NCI-H1417 (cell line): ENCODE measurements at regions not wholly inside any gene's neighbourhood (a gene's known extent, or its start where the extent isn't known, plus 50 kb on each side); places are given as distances from the start of the nearest gene placed in this dataset.

Experiments used
- DNase-seq, 3 experiments: peaks; one replicate each; lab custom pipeline; 2025; lab: John Stamatoyannopoulos, UW

DNA sequence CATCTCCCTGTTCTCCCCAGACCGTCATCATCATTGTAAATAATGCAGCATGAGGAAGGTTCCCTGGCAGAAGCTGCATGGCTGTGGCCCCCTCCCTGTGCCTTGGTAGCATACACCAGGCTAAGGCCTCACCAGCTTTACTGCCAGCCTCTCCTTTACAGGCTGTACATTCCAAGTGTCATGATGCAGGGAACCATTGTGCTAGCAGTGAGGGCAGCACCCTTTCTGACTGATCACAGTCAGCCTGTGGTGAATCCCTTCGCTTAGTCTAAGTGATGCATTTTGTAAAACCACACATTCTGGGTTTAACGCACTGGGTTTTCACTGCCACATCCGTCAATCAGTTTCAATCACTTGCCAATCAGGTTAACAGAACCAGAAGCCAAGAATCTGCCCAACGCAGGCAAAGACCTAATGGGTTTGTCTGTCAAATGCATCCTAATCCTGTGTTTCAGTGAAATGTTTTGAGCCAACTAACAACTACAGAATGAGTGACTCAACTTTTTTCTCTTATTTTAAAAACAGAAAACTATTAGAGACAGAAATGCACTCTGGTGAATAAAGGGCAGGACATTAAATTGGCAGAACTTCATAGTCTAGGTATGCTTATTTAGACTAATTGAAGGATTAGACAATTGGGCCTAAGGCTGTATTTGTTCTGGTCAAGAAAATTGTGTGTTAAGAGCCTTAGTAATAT is 225.9 kb upstream of the DPH6 start:
- no peak for DNase-seq

DNA sequence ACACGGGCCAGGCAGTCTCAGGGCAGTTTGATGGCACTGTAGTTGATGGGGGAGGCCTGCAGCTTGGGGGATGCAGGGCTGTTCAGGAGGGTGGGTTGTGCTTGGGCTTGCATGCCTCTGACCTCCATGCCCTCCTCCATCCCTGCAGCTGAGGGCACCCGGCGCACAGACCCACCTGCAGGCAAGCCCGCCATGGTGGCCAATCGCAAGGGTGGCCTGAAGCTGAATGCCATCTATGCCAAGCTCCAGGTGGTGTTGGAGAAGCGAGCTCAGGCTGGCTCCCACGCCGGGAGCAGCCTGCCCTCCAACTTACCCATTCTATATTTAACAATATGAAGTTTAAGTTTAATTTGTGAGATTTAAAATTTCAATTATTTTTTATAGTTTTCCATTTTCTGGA is 228.7 kb upstream of the DPH6 start:
- no peak for DNase-seq

DNA sequence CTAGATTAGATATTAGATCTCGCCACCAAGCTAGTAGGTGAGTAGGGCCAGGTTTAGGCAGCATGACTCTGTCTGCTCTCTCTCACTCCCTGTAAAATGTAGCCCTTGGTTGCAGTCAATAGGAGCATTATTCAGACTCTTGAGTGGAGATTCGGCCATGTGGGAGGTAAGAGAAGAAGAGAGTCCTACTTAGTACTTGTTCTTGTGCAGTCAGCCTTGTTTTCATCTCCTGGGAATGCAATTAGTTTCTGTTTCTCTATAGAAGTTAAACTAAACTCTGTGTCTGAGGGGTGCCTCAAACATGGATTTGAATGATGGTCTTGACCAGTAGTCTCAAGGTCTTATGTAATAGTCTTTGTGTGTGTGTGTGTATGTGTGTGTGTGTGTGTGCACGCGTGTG is 229.5 kb upstream of the DPH6 start:
- DNase-seq = no peak

DNA sequence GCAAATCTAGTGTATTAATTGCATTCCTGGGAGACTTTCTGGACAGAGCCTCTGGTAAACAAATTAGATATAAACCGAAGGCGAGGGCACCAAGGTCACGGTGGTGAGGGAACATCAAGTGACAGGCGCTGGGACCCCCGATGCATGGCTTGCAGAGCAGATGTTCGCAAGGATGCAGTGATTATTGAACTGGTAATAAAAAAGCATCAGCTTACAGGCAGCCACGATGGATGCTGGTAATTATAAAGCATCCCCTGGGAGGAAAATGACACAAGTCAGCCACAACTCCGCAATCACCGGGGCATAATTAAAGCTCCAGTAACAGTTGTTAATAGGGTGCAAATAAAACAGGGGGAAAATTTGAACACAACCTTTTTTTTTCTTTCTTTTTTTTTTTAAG is 231.1 kb upstream of the DPH6 start:
- DNase-seq = peak in 2 of 3 experiments; percentile 71 to 96

DNA sequence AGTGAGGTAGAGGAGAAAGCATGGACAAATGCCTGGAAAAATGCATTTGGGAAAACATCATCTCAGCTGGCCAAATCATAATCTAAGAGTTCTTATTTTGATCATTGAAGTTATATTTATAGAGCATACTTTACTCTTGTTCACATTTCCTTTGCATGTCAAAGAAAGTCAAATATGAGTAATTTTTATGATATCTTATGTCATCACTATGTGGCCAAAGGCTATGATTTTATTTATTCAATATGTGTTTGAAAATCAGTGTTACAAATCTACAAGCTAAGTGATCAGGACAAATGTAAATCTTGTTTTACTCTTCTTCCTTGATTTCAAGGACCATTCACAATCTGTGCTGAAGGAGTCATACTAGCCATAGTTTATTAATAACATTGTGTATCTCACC is 237.2 kb upstream of the DPH6 start:
- no peak for DNase-seq

DNA sequence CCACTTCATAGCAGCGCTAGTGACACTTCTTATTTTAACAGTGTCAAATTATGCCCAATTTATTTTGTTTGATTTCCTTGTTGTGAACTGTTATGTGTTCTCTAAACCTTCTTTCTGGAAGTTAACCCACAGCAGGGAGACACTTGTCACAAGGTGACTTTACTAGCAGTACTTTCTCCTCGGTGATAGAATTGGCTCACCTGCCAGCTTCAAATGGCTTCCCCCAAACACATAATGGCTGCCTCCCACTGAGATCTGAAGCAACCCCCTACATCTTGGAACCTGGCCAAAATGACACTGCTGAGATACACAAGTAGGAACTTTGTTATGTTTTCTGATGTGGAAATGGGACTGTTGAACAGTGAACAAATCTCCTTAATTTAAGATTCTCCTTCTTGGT is 238.8 kb upstream of the DPH6 start:
- DNase-seq = peak; percentile 86 to 100 (median 96)

DNA sequence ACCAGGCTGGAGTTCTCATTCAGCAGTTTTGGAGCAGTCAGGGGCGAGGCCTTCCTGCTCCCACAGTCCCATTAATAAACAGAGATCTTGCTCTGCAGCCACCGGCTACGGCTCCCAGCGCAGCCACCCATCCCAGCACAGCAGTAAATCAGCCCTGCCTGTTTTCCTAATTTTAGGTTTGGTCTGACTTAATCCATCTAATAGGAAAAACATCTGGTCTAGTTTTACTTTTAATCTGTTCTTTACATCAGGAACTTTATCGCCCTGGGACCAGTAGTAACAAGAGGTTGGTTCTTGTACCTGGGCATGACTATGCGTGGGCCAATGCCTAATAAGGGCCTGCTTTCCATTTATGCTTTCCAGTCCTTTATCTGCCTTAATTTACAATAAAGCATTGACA is 264.0 kb upstream of the DPH6 start:
- DNase-seq = no peak

DNA sequence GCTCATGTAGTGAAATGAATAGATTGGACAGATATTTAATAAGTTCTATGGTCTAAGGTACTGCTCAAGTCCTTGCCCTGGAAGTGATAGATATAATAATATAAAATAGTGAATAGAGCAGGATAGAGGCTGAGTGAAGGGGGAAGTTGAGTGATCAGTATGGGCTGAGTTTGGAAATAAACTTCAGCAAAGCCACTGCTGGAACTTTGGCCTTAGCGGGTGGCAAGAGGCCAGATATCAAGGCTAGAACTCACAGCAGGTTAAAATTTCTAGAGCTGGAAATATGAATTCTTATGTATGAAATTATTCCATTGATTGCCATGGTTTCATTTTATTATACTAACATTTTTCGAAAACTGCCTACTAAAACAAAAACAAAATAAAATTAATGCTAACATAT is 267.6 kb upstream of the DPH6 start:
- no peak for DNase-seq

DNA sequence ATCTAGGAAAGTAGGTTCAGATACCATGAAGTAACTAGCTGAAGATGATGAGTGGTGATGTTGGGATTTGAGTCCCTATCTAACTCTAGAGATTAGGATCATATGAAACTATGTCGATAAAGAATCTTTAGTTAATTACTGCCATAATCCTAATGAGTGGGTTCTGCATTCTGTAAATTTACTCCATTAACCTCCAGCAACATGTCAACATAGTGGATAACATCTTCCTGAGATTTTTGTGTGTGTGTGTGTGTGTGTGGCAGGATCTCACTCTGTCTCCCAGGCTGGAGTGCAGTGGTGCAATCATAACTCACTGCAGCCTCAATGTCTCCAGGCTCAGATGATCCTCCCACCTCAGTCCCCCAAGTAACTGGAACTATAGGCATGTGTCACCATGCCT is 272.9 kb upstream of the DPH6 start:
- DNase-seq = no peak

DNA sequence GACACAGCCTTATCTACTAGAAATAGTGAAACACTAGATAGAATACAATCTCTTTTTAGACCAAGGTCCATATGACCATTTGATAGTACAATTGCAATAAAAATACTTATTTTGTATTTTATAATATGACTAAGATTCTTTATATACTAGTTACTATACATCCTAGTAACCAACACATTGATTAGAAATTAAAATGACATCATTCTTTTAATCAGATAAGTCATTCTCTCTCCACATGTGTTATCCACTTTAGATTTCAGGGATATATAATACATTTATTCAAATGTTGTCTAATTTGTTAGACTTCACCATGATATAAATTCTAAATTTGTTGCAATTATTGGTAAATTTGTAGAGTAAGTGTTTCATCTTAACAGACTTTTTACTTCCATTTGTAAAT is 276.2 kb upstream of the DPH6 start:
- no peak for DNase-seq

DNA sequence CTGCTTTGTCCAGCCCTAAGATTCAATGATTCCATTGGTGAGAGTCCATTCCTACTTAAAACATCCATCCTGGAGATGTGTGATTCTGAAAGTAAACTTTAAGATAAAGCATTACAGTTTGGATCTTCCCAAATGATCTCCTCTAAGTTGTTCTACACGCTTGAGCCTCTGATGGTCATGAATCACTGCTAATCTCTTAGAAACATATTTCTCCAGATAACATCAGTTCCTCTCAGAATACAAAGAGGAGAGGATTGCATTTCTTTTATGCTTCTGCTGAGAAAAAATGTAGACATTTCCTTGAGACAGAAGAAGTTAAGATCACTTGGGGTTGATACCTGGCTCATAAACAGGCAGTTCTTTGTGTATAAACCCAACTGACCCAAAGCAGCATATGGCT is 281.2 kb upstream of the DPH6 start:
- no peak for DNase-seq

DNA sequence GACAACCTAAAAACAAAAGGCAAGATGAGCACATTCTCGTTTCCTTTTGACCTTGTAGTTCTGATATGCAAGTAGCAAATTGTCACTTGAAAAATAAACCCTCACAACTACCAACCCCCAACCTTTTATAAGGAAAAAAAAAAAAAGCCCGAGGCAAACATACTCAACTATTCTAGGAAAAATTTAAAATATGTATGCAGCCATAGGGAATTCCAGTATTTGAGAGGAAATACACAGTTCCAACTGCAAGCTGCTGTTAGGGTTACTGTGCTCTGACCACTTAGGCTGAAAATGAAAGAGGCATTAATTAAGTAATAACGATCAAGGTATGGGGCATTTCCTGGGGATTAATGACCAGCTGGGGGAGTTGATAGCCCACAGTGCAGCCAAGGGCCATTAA is 281.9 kb upstream of the DPH6 start:
- peak in 1 of 3 experiments; percentile 67 for DNase-seq

DNA sequence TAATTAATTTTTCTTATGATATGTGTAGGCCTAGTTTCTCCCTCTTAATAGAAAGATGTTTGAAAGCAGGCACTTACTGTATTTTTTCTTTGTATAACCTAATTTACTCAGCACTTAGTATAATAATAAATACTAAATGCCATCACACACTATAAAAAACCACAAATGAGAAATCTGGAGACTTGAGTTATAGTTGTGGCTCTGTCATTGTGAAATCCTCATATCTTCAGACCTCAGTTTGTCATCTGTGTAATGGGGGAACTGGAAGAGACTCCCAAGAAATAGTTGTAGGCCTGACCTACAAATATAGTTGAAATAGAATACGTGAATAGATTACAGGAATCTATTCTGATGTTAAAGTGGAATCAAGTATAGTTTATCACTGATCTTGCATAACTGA is 287.6 kb upstream of the DPH6 start:
- DNase-seq = no peak

DNA sequence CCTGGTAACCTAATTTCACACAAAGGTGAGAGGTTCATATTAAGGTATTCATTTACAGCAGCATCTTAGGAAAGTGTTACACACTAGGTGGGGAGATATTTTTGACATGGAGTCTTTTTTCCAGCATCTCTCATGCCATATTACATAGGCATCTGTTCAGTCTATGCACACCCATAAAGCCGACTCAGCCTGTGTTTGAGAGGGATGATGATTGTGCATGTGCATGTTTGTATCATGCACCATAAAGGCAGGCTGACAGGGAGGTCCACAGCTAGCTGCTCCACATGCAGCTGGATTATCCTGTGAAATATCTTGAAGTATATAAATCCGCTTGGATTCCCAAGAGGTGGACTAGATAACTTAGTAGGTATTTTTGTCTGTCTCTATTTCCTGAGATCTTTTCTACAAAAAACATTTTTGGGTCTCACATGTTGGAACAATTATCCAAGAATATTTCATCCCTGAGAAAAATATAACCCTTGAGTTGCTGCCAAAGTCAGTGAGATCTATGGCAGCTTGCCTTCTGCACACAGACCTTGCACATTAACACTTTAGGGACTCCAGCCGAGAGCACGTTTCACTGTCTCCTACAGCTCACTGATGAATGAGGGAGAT is 288.4 kb upstream of the DPH6 start:
- DNase-seq = no peak

DNA sequence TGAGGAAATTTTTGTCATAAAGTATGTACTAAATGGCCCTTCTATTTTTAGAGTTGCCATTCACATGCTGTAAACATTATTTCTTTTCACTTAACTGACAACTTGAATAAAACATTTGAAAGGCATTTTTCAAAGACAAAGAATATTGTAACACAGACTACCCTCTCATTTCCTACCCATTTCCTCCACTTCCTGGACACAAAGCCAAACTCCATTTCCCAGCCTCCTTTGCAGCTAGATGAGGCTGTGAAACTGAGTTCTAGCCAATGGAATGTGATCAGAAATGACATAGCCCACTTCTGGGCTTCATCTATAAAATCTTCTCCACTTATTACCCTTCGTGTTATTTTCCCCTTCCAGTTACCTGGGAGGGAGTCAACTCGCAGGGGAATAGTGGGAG is 288.9 kb upstream of the DPH6 start:
- no peak for DNase-seq

DNA sequence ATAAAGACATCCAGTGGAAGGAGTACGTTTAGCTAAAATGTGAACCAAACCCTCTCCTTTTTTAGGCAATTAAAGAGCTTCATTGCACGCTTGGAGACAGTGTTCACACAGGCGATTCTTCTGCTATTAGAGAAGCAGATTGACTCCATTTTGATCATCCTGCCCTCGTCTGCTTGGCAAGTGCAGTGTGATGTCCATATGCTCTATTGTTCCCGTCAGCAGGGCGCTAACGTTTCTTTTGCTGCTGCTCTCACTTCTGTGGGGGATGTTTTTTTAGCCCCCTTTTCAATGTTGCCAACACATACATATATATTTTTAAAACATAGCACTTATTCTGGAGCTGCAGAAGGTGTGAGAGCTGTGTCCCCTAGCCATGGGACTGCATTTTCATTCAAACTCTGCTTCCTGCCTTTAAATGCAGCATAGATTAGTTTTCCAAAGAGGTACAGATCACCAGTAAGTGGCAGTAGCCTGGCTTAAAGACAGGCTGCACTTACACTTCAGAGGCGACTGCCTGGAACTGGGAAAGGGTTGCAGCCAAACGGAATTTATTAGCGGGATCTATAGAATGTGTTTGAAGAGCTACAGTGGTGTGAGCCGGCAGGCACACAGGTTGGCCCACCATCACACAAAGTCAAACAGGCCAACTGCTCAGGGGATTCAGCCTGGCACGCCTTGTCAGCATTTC is 292.6 kb upstream of the DPH6 start:
- no peak for DNase-seq

DNA sequence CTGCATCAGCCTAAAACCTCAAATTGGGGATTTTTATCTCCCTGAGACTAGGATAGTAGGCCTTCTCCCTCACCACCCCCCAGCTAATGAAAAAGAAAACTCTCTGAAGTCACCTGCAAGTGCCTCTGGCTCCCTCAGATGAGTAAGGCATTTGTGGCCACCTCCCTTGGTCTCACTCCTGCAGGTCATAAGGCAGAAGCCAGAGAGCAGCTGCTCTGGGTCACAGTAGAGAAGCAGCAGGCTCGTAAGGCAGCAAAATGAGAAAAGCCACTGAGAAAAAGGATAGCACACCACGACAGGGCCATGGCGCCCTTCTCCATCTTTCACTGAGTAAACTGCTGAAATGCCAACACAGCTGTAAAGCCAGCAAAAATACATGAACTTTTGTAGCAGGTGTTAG is 296.7 kb upstream of the DPH6 start:
- DNase-seq = no peak

DNA sequence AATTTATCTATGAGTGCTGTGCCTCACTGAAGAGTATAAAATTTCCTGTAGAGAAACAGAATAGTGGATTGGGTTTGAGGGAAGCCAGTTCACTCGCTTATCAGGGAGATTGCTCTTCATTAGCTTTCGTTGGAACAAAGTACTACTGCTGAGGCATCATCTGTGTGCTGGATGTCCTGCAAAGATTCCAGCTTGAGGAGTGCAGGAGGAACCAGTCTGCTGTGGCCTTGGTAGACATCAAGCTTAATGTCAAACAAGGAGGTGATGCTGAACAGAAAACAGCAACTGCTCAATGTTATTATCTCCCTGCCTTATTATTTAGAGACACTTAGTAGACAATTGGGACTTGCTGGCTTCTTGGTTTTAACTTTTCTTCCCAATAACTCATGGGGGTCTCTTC is 297.5 kb upstream of the DPH6 start:
- DNase-seq = no peak

DNA sequence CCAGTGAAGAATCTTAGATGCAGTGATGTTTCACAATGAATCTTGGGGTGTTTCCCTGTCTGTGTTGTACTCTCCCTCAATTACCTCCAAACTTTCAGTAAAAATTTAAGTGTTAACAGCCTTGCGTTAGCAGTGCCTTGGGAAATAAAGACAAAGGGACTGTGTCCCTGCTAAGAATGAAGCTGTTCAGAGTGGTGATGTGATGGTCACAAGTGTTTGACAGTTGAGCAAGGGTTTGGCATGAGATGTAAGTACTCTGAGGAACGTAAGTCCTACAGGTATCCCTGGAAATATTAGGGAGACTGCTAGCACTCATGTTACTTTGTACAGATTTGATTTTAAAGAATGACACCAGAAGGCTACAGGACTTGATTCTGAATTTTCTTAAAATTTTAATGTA is 304.3 kb upstream of the DPH6 start:
- DNase-seq = no peak

DNA sequence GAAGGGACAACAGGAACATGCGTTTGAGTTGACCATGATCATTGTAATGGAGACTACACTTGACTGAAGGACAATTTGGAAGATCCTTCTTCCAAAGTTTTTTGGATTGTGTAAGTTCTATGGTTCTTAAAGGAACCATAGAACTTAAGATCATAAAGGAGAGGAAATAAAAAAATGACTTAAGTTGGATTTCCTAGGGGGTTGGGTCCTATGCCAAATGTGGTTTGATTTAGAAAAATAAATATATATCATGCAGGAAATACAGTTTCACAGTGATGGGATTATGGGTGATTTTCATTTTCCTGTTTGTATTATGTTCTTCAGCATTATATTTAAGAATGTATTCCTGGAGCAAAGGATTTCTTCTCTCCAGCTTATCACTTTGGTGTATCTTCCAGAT is 305.5 kb upstream of the DPH6 start:
- no peak for DNase-seq

DNA sequence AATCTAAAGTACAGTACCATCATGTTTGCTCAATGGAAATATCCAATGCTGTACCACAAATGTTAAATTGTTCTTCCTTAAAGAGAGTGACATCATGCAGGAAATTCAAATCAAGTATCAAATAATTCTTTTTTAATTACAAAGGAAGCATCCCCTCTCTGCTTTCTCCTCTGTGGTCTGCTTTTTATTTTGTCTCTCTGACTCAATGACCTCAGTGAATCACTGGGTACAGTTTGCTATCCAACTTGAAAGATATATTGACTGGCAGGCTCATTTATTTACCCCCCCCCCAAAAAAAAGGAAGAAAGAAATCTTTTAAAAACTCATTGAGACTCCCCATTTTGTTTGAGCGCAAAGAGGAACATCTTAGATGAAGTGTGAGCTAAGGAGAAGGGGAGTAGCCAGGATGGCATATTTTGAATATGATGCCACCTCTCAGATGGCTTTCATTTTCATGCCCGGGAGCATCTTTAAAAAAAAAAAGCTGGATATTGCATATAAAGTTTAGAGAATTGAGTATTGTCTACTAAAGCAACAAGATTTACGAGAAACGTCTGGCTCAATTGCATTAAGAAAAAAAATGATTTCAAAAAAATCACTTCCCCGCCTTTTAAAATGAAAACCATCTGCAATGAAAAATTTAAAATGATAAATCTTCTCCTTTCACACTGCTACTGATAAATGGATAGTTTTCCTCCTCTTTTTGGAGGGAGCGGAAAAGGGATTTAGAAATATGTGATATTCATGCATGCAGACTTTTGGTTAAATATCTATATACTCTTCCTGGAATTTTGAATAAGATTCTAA is 307.1 kb upstream of the DPH6 start:
- DNase-seq = no peak

DNA sequence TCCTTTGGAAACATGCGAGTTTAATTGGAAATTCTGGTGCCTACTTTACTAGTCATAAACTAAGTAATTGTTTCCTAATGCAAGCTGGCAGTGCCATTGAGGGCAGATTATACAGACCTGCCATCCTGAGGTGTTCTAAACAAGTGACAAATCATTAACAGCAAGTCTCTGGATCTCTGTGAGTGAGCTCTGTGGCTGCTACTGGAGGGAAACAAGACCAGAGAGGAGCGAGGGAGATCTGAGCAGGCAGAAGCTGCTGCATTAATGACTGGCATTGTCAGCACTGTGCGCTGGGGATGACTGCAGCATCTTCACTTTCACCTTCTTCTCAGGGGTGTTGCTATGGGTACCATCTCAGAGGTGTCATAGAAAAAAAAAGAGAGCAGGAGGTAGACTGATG is 308.4 kb upstream of the DPH6 start:
- DNase-seq = peak in 1 of 3 experiments; percentile 39
